Vagina (tissue), 2 donors: ENCODE measurements at regions not wholly inside any gene's neighbourhood (a gene's known extent, or its start where the extent isn't known, plus 50 kb on each side); places are given as distances from the start of the nearest gene placed in this dataset.

Experiments used
- DNase-seq, 2 donors: peaks; one replicate each; pipeline ENCODE4 v3.0.0-alpha.2; 2017; ENCODE audit errors: extremely low spot score in 2 of 2
- H3K27ac ChIP-seq: fragments of 200-600 bp; sonication (generic); one replicate; pipeline ENCODE4 v1.5.1; 2019
- H3K27me3 ChIP-seq: fragments of 200-600 bp; sonication (generic); one replicate; pipeline ENCODE4 v1.5.1; 2019
- H3K36me3 ChIP-seq, 2 donors: fragments of 200-600 bp; sonication (generic); one replicate each; pipeline ENCODE4 v1.5.1; 2017 to 2019
- H3K4me1 ChIP-seq: fragments of 200-600 bp; sonication (generic); one replicate; pipeline ENCODE4 v1.5.1; 2019
- H3K4me3 ChIP-seq, 2 donors: fragments of 200-600 bp; sonication (generic); 1 replicate in 1 of 2; 2 replicates in 1 of 2; pipeline ENCODE4 v1.5.1; 2016 to 2019
- H3K9me3 ChIP-seq: fragments of 200-600 bp; sonication (generic); one replicate; pipeline ENCODE4 v1.5.1; 2019
- CTCF ChIP-seq, 3 experiments: fragments of 450-650 bp in 2 of 3; fragments of 200-600 bp in 1 of 3; sonication (generic) in 1 of 3; IDR thresholded peaks; one replicate each; pipeline ENCODE4 v1.5.1; 2017 to 2019; ENCODE audit warnings: antibody characterized with exemption in 3 of 3, mild to moderate bottlenecking in 2 of 3, moderate library complexity in 2 of 3
- POLR2A ChIP-seq, 2 donors: fragments of 450-650 bp; IDR thresholded peaks; one replicate each; pipeline ENCODE4 v1.6.1; 2017; ENCODE audit warnings: antibody characterized with exemption in 2 of 2, mild to moderate bottlenecking in 2 of 2, moderate library complexity in 2 of 2
- POLR2AphosphoS5 ChIP-seq, 2 donors: sonication (generic); formaldehyde crosslinking; IDR thresholded peaks; one replicate each; pipeline ENCODE4 v1.9.0; 2017; ENCODE audit warnings: antibody characterized with exemption in 2 of 2, mild to moderate bottlenecking in 2 of 2, low read depth in 1 of 2; ENCODE audit not compliant: insufficient read depth in 1 of 2
- intact Hi-C: fragments of 100-400 bp; cut with DNase I; formaldehyde crosslinking; loops from one replicate; pipeline ENCODE4 v1.15.1; 2023

GRCh38 chr4:96786306-96786705 is 946.4 kb downstream of the PDHA2 start:
- Histone ChIP-seq H3K4me3 (no peak overlapping the region), H3K27me3 (no peaks in the 10 kb centered on the region), H3K27ac (no peak overlapping the region), H3K36me3 (no peaks in the 10 kb centered on the region), H3K9me3 (no peaks in the 10 kb centered on the region), H3K4me1 (no peaks in the 10 kb centered on the region)
- intact Hi-C loops: no loop called here
- no peak for DNase-seq
- no peak for TF ChIP-seq CTCF (IDR thresholded peaks at IDR 0.05)
- no peak for TF ChIP-seq POLR2AphosphoS5 (IDR thresholded peaks at IDR 0.05; ENCODE audit: insufficient read depth in 1 of 2, low read depth in 1 of 2)
- no peak for TF ChIP-seq POLR2A (IDR thresholded peaks at IDR 0.05)

GRCh38 chr4:96787766-96788165 is 947.9 kb downstream of the PDHA2 start:
- TF ChIP-seq CTCF (IDR thresholded peaks at IDR 0.05): no peak
- TF ChIP-seq POLR2AphosphoS5 (IDR thresholded peaks at IDR 0.05; ENCODE audit: insufficient read depth in 1 of 2, low read depth in 1 of 2): no peak
- no peak for TF ChIP-seq POLR2A (IDR thresholded peaks at IDR 0.05)
- Histone ChIP-seq H3K9me3 (no peaks in the 10 kb centered on the region), H3K36me3 (no peaks in the 10 kb centered on the region), H3K27me3 (no peaks in the 10 kb centered on the region), H3K4me3 (no peak overlapping the region), H3K27ac (no peak overlapping the region), H3K4me1 (no peaks in the 10 kb centered on the region)
- DNase-seq: no peak
- intact Hi-C loops: no loop called here

GRCh38 chr4:96809563-96809962 is 969.7 kb downstream of the PDHA2 start:
- DNase-seq: no peak
- Histone ChIP-seq H3K4me1 (no peaks in the 10 kb centered on the region), H3K27me3 (no peaks in the 10 kb centered on the region), H3K36me3 (no peaks in the 10 kb centered on the region), H3K27ac (no peak overlapping the region), H3K9me3 (no peaks in the 10 kb centered on the region), H3K4me3 (no peak overlapping the region)
- no peak for TF ChIP-seq POLR2AphosphoS5 (IDR thresholded peaks at IDR 0.05; ENCODE audit: insufficient read depth in 1 of 2, low read depth in 1 of 2)
- no peak for TF ChIP-seq CTCF (IDR thresholded peaks at IDR 0.05)
- no peak for TF ChIP-seq POLR2A (IDR thresholded peaks at IDR 0.05)
- intact Hi-C loops: no loop called here

- intact Hi-C loops: no loop called here
- no peak for TF ChIP-seq POLR2A (IDR thresholded peaks at IDR 0.05)
- no peak for TF ChIP-seq POLR2AphosphoS5 (IDR thresholded peaks at IDR 0.05; ENCODE audit: insufficient read depth in 1 of 2, low read depth in 1 of 2)
- no peak for TF ChIP-seq CTCF (IDR thresholded peaks at IDR 0.05)
- no peak for DNase-seq
- Histone ChIP-seq H3K27ac (no peak overlapping the region), H3K36me3 (no peaks in the 10 kb centered on the region), H3K4me1 (no peaks in the 10 kb centered on the region), H3K4me3 (no peak overlapping the region), H3K9me3 (no peaks in the 10 kb centered on the region), H3K27me3 (no peaks in the 10 kb centered on the region)
Observed at GRCh38 chr4:96827086-96827485, 987.2 kb downstream of the PDHA2 start.

GRCh38 chr4:96833831-96834230 is 993.9 kb downstream of the PDHA2 start:
- intact Hi-C loops: no loop called here
- no peak overlapping the region for H3K4me3 ChIP-seq
- H3K36me3 ChIP-seq: no peaks in the 10 kb centered on the region
- H3K9me3 ChIP-seq: no peaks in the 10 kb centered on the region
- DNase-seq: no peak
- H3K4me1 ChIP-seq: no peaks in the 10 kb centered on the region
- TF ChIP-seq POLR2AphosphoS5 (IDR thresholded peaks at IDR 0.05; ENCODE audit: insufficient read depth in 1 of 2, low read depth in 1 of 2) (no peak), CTCF (IDR thresholded peaks at IDR 0.05) (no peak), POLR2A (IDR thresholded peaks at IDR 0.05) (no peak)
- H3K27ac ChIP-seq: no peak overlapping the region
- no peaks in the 10 kb centered on the region for H3K27me3 ChIP-seq
